ENCODE measurements at regions not wholly inside any gene's neighbourhood (a gene's known extent, or its start where the extent isn't known, plus 50 kb on each side); places are given as distances from the start of the nearest gene placed in this dataset.
"Not testable (repeated sequence)": the region's sequence is repeated elsewhere in the genome, so short reads cannot be mapped to it uniquely, and the experiment has no call there.

DNA sequence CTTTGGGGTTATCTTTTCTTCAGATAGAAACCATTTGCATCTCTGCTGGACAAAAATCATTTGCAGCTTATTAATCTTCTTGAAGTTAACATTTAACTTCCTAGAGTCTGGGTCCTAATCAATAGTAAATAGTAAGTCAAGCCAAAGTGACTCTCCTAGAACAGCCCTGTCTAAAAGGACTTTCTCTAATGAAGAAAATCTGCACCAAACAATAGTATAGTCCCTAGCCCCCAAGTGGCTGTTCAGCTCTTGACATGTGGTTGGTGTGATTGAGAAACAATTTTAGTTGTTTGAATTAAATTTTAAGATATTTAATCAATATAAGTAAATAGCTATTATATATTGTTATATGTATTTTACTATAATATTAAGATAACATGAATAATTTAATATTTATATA lies 64.6 kb upstream of the SHB start:
- DNase-seq (ENCODE audit: low read depth in 2 of 2, low spot score in 1 of 2) = no peak

DNA sequence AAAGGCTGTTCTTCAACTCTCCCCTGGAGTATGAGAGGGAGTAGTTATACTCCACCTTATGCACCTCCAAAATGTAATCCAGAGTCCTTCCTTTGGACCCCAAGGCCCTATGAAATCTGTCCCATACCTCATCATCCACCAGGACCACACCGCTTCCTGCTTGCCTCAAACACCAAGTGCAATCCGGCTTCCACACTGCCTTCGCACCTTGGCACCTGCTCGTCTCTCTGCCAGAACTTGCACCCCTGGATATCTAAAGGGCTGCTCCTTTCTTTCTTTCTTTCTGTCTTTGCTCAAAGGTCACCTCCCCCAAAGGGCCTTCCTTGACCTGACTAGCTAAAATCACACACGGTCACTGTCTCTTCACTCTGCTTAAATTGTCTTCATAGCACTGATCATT lies 63.9 kb upstream of the SHB start:
- no peak for DNase-seq (ENCODE audit: low read depth in 2 of 2, low spot score in 1 of 2)

DNA sequence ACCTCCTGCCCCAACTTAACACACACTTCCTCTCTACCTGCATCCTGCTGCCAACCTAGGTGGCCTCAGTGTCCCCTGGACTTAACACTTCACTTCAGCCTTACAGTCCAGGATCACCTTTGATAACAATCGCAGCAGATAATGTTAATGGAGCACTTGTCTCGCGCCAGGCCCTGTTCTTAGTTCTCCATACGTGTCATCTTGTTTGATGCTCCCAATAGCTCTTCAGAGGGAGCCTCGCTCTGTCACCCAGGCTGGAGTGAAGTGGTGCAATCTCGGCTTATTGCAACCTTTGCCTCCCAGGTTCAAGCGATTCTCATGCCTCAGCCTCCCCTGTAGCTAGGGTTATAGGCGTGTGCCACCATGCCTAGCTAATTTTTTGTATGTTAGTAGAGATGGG lies 62.7 kb upstream of the SHB start:
- no peak for DNase-seq (ENCODE audit: low read depth in 2 of 2, low spot score in 1 of 2)

DNA sequence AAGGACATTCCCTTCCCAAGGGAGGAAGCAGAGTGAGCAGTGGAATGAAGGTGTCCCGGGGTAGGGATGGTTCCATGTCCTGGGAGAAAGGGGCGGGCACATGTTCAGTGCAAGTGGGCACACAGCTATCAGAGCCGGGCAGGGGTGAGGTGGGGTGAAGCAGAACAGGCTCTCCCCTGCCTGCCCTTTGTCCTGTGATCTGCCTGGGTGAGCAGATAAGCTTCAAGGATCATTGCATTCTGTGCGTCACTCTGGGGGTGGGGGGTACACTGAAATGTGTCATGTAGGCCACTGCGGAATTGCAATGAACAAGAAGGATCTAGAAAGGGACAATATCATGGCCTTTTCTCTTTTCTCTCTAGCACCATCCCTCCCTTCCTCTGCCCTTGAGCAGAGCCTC lies 61.7 kb upstream of the SHB start:
- DNase-seq (ENCODE audit: low read depth in 2 of 2, low spot score in 1 of 2) = no peak

DNA sequence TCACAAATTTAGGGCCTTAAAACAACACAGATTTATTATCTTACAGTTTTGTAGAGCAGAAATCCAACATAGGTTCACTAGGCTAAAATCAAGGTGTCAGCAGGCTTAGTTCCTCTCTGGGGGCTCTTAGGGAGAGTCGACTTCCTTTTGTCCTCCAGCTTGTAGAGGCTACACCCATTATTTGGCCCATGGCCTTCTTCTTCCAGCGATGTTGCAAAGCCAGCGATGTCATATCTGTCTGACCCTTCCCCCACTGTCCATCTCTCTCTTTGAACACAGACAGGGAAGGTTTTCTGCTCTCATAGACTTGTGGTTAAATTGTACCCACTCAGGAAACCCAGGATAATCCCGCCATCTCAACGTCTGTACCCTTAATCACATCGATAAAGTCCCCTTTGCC lies 60.3 kb upstream of the SHB start:
- DNase-seq (ENCODE audit: low read depth in 2 of 2, low spot score in 1 of 2) = no peak

DNA sequence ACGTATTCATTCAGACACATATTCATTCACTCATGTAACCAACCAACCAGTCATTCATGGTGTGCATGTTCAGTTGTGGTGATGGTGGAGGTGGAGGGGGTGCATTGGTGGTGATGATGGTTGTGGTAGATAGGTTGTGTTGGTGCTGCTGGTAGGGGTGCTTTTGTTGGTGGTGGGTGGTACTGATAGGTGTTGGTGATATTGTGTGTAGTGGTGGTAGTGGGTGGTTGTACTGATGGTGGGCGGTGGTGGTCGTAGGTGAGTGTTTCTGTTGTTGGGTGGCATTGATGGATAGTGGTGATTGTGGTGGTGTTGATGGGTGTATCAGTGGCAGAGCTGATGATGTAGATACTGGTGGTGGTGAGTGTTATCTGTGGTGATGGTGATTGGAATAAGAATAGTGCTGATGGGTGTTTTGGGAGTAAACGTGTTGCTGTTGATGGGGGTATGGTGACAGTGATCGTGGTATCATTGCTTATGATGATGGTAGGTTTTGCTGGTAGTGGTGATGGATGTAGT lies 59.8 kb upstream of the SHB start:
- no peak for DNase-seq (ENCODE audit: low read depth in 2 of 2, low spot score in 1 of 2)

DNA sequence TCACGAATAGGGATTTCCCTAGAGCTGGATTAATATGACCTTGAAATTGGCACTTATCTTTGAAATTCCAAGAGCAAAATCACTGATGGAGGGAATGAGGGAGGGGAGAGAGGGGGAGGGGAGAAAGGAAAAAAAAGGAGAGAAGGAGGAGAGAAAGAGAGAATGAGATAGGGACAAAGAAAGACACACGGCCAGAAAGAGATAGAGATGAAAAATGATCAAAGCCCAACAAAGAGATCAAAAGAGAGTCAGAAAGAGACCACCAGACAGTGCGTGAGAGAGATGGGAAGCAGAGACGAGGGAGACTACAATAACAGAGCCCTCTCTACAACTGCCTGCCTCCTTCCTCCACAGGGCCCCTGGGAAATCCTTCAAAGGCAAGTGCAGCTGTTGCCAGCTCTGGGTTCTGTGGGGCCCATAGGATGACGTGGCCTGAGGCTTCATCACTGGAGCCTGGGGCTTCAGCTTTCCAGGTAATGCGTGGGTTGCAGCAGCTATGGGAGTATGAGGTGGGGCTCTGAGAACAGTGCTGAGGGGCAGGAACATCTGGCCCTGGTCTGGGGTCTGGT lies 58.3 kb upstream of the SHB start:
- DNase-seq (ENCODE audit: low read depth in 2 of 2, low spot score in 1 of 2) = no peak

DNA sequence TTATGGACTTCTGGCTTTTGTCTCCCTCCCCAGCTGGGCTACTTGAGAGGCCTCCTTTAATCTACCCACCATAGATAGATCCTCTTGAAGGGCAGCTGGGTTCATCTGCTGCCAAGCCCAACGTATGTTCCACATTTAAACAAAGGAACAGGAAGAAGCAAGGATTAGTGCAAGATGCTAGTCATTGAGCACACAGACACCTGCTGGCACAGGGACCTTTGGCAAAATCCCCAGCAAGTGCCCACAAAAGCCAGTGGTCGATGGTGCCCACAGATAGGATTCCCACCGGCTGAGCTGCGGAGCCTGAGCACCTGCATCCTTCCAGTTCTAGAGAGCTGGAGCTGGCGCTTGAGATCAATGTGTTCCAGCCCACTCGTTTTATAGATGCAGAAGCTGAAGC lies 57.7 kb upstream of the SHB start:
- DNase-seq (ENCODE audit: low read depth in 2 of 2, low spot score in 1 of 2) = no peak

DNA sequence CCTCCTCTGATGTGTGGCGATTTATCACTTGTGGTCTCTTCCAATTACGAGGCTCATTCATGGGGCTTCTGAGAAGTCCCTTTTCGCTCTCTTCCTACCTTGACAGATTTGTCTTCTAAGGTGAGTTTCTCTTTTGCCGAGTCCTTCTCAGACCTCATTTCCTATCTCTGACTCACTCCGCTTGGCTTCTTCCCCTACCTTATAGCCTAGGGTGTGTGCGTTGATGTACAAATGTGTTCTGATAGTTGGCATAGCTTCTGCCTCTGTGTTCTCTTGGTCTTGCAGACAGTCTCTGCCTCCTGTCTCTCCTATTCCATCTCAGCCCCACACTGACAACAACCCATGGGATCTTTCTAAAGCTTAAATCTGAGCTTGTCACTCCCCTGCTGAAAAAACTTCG lies 56.9 kb upstream of the SHB start:
- DNase-seq (ENCODE audit: low read depth in 2 of 2, low spot score in 1 of 2) = no peak

DNA sequence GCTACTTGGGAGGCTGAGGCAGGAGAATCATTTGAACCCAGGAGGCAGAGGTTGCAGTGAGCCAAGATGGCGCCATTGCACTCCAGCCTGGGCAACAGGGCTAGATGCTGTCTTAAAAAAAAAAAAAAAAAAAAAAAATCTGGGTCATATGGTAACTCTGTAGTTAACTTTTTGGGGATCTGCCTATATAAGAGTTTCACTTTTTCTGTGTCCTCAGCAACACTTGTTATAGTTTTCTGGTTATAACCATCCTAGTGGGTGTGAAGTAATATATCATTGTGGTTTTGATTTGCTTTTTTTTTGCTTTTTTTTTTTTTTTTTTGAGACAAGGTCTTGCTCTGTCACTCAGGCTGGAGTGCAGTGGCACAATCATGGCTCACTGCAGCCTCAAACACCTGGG lies 54.3 kb upstream of the SHB start:
- DNase-seq (ENCODE audit: low read depth in 2 of 2, low spot score in 1 of 2) = not testable (repeated sequence)

DNA sequence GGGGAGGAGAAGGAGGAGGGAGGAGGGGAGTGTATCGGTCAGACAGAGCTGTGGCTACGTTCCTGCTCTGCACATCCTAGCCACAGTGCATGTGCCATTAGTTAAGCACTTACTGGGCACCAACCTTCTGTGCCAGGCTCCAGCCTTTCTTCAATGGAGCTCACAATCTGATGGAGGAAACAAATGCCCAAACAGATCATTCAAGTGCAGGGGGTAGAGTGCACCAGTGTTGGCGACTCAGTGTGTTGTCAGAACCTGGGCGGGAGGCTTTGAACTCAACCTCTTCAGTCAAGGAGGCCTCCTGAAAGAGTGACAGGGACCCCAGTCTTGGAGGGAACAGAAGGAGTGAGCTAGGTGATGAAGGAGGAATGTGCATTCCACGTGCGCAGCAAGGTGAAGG lies 51.9 kb upstream of the SHB start:
- no peak for DNase-seq (ENCODE audit: low read depth in 2 of 2, low spot score in 1 of 2)

DNA sequence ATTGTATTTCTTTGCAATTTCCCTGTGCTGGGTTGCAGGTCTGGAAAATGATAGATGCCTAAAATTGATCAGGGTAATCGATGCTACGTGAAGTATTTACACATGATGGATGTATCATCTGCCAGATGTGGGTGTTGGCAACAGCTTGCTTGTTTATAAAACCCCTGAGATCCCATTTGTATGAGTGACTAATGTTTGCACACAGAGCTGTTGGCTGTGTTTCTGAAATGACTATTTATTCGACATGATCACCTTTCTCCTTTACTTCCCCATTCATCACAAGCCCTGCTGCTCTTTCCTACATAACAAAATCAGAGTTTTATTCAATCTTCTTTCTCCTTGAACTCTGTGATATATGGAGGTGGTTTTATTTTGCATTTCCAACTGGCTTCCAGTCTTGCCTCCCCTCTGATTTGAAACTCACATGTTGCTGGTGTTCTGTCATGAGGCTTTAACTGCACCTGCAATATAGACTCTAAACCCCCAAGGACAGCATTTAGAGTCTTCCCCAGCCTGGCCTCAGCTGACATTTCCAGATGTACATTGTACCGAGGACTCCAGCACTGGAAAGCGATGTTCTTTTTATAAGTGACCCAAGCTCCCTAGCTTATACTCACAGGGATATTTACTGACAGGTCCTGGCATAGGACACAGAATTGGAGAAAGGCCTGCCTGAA lies 50.7 kb upstream of the SHB start:
- DNase-seq (ENCODE audit: low read depth in 2 of 2, low spot score in 1 of 2) = no peak

DNA sequence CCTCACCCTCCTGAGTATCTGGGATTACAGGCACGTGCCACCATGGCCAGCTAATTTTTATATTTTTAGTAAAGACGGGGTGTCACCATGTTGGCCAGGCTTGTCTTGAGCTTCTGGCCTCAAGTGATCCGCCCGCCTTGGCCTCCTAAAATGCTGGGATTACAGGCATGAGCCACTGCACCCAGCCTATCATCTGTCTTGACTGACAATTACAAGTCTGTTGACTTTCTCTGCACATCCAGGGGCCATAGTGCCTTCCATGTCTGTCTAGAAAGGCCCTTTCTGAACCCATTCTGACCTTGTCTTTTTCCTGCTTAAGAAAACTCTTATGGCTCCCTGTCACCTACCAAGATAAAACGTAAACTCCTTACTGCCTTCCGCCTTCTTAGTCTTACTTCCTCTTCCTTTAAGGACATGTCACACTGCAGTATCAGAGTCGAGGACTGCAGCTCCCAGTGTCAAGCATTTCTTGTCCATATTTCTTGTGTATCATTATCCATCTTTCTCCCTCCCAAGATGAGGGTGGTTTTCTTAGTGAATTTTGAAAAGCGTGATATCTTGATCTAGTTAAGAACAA lies 49.9 kb upstream of the SHB start:
- no peak for DNase-seq (ENCODE audit: low read depth in 2 of 2, low spot score in 1 of 2)
